OCI-LY3 (cell line): ENCODE measurements at regions not wholly inside any gene's neighbourhood (a gene's known extent, or its start where the extent isn't known, plus 50 kb on each side); places are given as distances from the start of the nearest gene placed in this dataset.

Source experiments
- H2AFZ ChIP-seq: fragments of 200-600, 300-600 bp; shearing (Covaris generic); 2 replicates; pipeline ENCODE4 v1.6.0; 2014; ENCODE audit warnings: antibody characterized with exemption, low read depth, low read length
- H3K27ac ChIP-seq: fragments of 200-600, 300-600 bp; sonication (generic); 2 replicates; pipeline ENCODE4 v1.5.1; 2014; ENCODE audit warnings: mild to moderate bottlenecking, low read length, moderate library complexity, mixed read lengths
- H3K27me3 ChIP-seq: fragments of 200-600, 300-600 bp; sonication (generic); 2 replicates; pipeline ENCODE4 v1.6.1; 2014; ENCODE audit warnings: low read depth, low read length, mixed read lengths
- H3K36me3 ChIP-seq: fragments of 200-600, 300-600 bp; sonication (generic); replicated peaks from 2 replicates; pipeline ENCODE3; 2014; ENCODE audit warnings: low read depth, low read length, mixed read lengths
- H3K4me1 ChIP-seq: fragments of 300-600, 200-600 bp; sonication (generic); 2 replicates; pipeline ENCODE4 v1.6.1; 2014; ENCODE audit warnings: low read length, mixed read lengths
- H3K4me2 ChIP-seq: fragments of 200-600, 300-600 bp; sonication (generic); 2 replicates; pipeline ENCODE4 v1.6.1; 2014; ENCODE audit warnings: low read length, mixed read lengths
- H3K4me3 ChIP-seq: fragments of 300-600, 200-600 bp; sonication (generic); 2 replicates; pipeline ENCODE4 v1.5.1; 2014; ENCODE audit warnings: antibody characterized with exemption, mild to moderate bottlenecking, low read length, moderate library complexity
- H3K79me2 ChIP-seq: fragments of 300-600, 200-600 bp; shearing (Covaris generic); 2 replicates; pipeline ENCODE4 v1.6.1; 2014; ENCODE audit warnings: mild to moderate bottlenecking, low read length, mixed read lengths
- H3K9ac ChIP-seq: fragments of 300-600, 200-600 bp; shearing (Covaris generic); 2 replicates; pipeline ENCODE4 v1.6.0; 2014; ENCODE audit warnings: mild to moderate bottlenecking, low read length, moderate library complexity
- H3K9me3 ChIP-seq: fragments of 200-600, 300-600 bp; shearing (Covaris generic); 2 replicates; pipeline ENCODE4 v1.6.1; 2014; ENCODE audit warnings: low read length, mixed read lengths; ENCODE audit not compliant: insufficient read depth
- H4K20me1 ChIP-seq: fragments of 200-600, 300-600 bp; sonication (generic); 2 replicates; pipeline ENCODE4 v1.6.1; 2016; ENCODE audit warnings: low read length, mixed read lengths; ENCODE audit not compliant: insufficient read depth
- CTCF ChIP-seq: fragments of 200-600, 300-600 bp; sonication (generic); IDR thresholded peaks from 2 replicates; pipeline ENCODE4 v1.5.1; 2014; ENCODE audit warnings: antibody characterized with exemption, low read length, low read depth
- EZH2phosphoT487 ChIP-seq: fragments of 200-600 bp; shearing (Covaris generic); IDR thresholded peaks from 2 replicates; pipeline ENCODE4 v1.6.1; 2018; ENCODE audit warnings: antibody characterized with exemption, mixed run types, low read depth

GRCh38 chr5:168002116-168002515 is 289.3 kb upstream of the WWC1 start:
- Histone ChIP-seq H3K9ac (no peak overlapping the region), H3K4me1 (no peaks in the 10 kb centered on the region), H3K79me2 (no peaks in the 10 kb centered on the region), H3K27ac (no peak overlapping the region), H3K27me3 (peaks cover 7% of the 10 kb centered on the region), H3K4me2 (no peak overlapping the region), H3K4me3 (no peak overlapping the region), H3K36me3 (no peaks in the 10 kb centered on the region), H2AFZ (no peak overlapping the region), H3K9me3 (no peaks in the 10 kb centered on the region), H4K20me1 (no peaks in the 10 kb centered on the region)
- TF ChIP-seq CTCF: no peak
- no peak for TF ChIP-seq EZH2phosphoT487

- no peaks in the 10 kb centered on the region for H4K20me1 ChIP-seq
- no peak overlapping the region for H2AFZ ChIP-seq
- TF ChIP-seq CTCF (no peak), EZH2phosphoT487 (no peak)
- H3K27ac ChIP-seq: no peak overlapping the region
- H3K36me3 ChIP-seq: no peaks in the 10 kb centered on the region
- H3K4me3 ChIP-seq: no peak overlapping the region
- no peaks in the 10 kb centered on the region for H3K79me2 ChIP-seq
- peaks cover 9% of the 10 kb centered on the region for H3K4me1 ChIP-seq
- no peak overlapping the region for H3K4me2 ChIP-seq
- peaks cover 7% of the 10 kb centered on the region for H3K27me3 ChIP-seq
- no peaks in the 10 kb centered on the region for H3K9me3 ChIP-seq
- H3K9ac ChIP-seq: no peak overlapping the region
Measured at GRCh38 chr5:168005093-168005492, 286.4 kb upstream of the WWC1 start.

GRCh38 chr5:168005936-168006335 is 285.5 kb upstream of the WWC1 start:
- Histone ChIP-seq H3K4me2 (no peak overlapping the region), H3K27me3 (peaks cover 9% of the 10 kb centered on the region), H3K4me3 (no peak overlapping the region), H3K79me2 (no peaks in the 10 kb centered on the region), H3K9me3 (no peaks in the 10 kb centered on the region), H2AFZ (no peak overlapping the region), H3K36me3 (no peaks in the 10 kb centered on the region), H3K4me1 (peaks cover 9% of the 10 kb centered on the region), H4K20me1 (no peaks in the 10 kb centered on the region), H3K27ac (no peak overlapping the region), H3K9ac (no peak overlapping the region)
- no peak for TF ChIP-seq CTCF

- H3K27me3 ChIP-seq: peaks cover 16% of the 10 kb centered on the region
- no peaks in the 10 kb centered on the region for H3K36me3 ChIP-seq
- no peaks in the 10 kb centered on the region for H4K20me1 ChIP-seq
- no peaks in the 10 kb centered on the region for H3K9me3 ChIP-seq
- no peaks in the 10 kb centered on the region for H3K79me2 ChIP-seq
- H3K4me2 ChIP-seq: no peak overlapping the region
- no peak overlapping the region for H3K27ac ChIP-seq
- no peak overlapping the region for H3K9ac ChIP-seq
- TF ChIP-seq CTCF (no peak), EZH2phosphoT487 (no peak)
- H3K4me3 ChIP-seq: no peak overlapping the region
- no peak overlapping the region for H2AFZ ChIP-seq
- peaks cover 9% of the 10 kb centered on the region for H3K4me1 ChIP-seq
Measured at GRCh38 chr5:168006456-168007130, 284.9 kb upstream of the WWC1 start.
